GM10248 (cell line): ENCODE measurements at regions not wholly inside any gene's neighbourhood (a gene's known extent, or its start where the extent isn't known, plus 50 kb on each side); places are given as distances from the start of the nearest gene placed in this dataset.
"Not testable (repeated sequence)": the region's sequence is repeated elsewhere in the genome, so short reads cannot be mapped to it uniquely, and the experiment has no call there.

ENCODE experiments used
- CTCF ChIA-PET: fragments of 300-600 bp; sonication (Branson Sonifier 250); formaldehyde crosslinking; extraction: SDS; loops from one replicate; lab custom pipeline; 2021; ENCODE audit warnings: antibody characterized with exemption; lab: Yijun Ruan, JAX
- POLR2A ChIA-PET: fragments of 350-650 bp; sonication (Branson Sonifier 250); formaldehyde crosslinking; extraction: SDS; loops from one replicate; lab custom pipeline; 2020; ENCODE audit warnings: antibody characterized with exemption; lab: Yijun Ruan, JAX
- DNase-seq: peaks from one replicate; pipeline ENCODE4 v3.0.0; 2012; ENCODE audit errors: extremely low spot score
- CTCF ChIP-seq: IDR thresholded peaks from 2 replicates; pipeline ENCODE4 v1.5.1; 2012; ENCODE audit warnings: mild to moderate bottlenecking, low read depth; ENCODE audit errors: extremely low read depth, missing control alignments, control extremely low read depth

GRCh38 chr11:86874304-86875056 is 74.1 kb downstream of the PRSS23 start:
- CTCF ChIA-PET: no interaction called here
- POLR2A ChIA-PET: no interaction called here
- no peak for DNase-seq
- no peak for TF ChIP-seq CTCF

- POLR2A ChIA-PET: no interaction called here
- no peak for DNase-seq
- no peak for TF ChIP-seq CTCF
- CTCF ChIA-PET: no interaction called here
Measured at GRCh38 chr11:86876716-86877234, 76.4 kb downstream of the PRSS23 start.

GRCh38 chr11:86877503-86877902 is 77.2 kb downstream of the PRSS23 start:
- no peak for TF ChIP-seq CTCF
- no peak for DNase-seq
- ChIA-PET CTCF (interaction anchor here (0.6 kb wide), 1 partner anchor 105 kb away, joined by 3 read pairs; no protein-coding TSS in a partner anchor), POLR2A (no interaction called here)

- CTCF ChIA-PET, DNase-seq, POLR2A ChIA-PET: not testable (repeated sequence)
Measured at GRCh38 chr11:86879241-86879640, 76.0 kb downstream of the FZD4 start.

GRCh38 chr11:86885311-86885710 is 69.9 kb downstream of the FZD4 start:
- POLR2A ChIA-PET: no interaction called here
- TF ChIP-seq CTCF: no peak
- DNase-seq: no peak
- CTCF ChIA-PET: interaction anchor here (0.8 kb wide), 1 partner anchor 15 kb away, joined by 3 read pairs; no protein-coding TSS in a partner anchor

GRCh38 chr11:86888164-86889000 is 66.8 kb downstream of the FZD4 start:
- DNase-seq: no peak
- TF ChIP-seq CTCF: no peak
- ChIA-PET CTCF (no interaction called here), POLR2A (no interaction called here)

- ChIA-PET POLR2A (no interaction called here), CTCF (no interaction called here)
- DNase-seq: no peak
- no peak for TF ChIP-seq CTCF
Measured at GRCh38 chr11:86889001-86889341, 66.2 kb downstream of the FZD4 start.
